ENCODE measurements at regions not wholly inside any gene's neighbourhood (a gene's known extent, or its start where the extent isn't known, plus 50 kb on each side); places are given as distances from the start of the nearest gene placed in this dataset.
A peak's percentile ranks its signal among the peaks of the same experiment; 100 is the strongest.

DNA sequence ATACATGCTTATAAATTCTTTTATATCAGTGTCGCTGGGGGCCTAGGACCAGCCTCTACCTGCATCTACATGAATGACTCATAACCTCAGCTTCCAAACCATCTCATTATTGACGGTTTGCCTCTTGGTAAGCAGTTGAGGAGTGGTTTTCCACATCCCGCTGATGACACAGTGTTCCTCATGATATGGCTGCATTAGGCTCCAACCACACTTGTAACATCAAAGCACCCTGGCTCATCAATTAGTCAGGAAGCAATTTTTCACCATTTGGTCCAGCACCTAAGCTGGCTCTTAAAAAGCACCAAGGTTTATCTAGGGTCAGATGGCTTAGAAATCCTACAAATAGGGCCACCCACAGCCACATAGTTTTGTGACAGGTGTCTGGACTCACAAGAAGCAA is 402.4 kb downstream of the ARHGEF28 start:
- DNase-seq (ENCODE audit: low read depth), result no peak

DNA sequence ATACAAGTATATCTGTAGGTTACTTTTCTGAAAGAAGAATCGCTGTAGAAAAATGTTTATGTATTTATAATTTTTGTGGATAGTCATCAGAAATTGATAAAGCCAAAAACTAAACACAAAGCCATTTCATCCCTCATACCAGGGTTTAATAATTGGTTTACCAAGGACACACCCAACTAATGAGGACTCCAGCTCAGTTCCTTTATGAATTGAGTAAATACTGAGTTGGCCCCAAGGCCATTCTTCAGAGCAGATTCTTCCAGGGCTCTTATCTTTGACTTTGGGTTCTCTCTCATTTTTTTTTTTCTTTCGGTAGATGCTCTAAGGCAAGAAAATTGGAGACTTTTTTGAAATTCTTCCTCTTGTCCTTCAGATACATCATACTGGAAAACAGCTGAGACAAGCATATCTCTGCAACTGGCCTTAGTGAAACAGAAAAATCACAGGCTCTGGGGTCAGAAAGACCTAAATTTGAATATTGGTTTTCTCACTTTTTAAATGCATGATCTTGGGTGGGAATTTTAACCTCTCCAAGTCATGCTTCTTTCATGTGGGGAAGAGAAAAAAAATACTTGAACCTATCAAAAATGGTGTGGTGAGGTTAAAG is 401.8 kb downstream of the ARHGEF28 start:
- DNase-seq (ENCODE audit: low read depth), result no peak

DNA sequence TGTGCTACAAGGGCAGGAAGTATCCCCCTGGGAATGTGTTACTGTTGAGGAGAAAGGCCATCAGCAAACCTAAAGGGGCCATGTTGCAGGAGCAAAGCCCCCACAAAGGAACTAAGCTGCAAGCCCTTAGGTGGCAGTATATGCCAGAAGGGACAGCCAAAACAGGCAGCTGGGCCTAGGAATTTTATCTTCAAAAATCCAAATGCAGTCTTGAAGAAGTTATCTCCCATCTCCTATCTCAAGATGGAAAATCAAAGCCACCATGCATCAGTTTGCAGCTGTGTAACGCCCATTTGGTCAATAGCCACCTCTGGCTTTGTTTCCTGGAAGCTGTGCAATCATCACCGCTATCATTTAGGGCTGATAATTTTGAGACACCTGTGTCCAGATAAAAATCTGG is 400.3 kb downstream of the ARHGEF28 start:
- DNase-seq (ENCODE audit: low read depth), result no peak

DNA sequence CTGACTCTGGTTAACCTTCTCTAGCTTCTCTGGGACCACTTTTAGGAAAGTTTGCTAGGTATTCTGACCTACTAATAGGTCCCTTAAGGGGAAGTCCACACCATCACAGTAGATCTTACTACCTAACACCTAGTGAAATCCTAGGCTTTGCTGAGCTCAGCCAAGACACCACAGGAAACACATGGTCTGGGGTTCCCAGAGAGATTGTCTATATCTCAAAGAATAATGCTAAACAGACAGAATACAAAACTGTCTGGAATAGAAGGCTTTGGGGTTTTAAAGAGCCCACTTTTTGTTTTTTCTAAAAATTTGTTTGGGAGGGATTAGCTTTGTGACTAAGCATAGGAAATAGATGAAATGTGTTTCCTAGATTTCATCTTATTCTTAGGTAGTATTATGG is 395.1 kb downstream of the ARHGEF28 start:
- no peak for DNase-seq (ENCODE audit: low read depth)

DNA sequence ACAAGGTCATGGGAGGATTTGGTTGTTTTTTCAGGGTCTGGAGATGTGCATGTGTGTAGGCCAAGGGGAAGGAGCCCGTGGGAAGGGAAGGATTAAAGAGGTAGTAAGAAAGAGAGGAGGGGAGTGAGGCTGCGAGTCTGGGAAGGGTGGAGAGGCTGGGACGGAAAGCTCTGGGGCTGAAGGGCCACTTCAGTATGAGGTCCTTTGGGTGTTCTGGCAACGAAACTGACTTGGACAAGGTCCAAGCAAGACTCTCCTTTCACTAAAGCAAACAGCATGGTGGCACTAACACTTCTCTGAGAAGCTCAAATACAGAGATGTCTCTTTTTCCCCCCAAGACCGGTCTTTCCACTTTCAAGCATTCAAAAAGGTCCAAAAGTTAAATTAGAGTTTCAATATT is 394.5 kb downstream of the ARHGEF28 start:
- no peak for DNase-seq (ENCODE audit: low read depth)

DNA sequence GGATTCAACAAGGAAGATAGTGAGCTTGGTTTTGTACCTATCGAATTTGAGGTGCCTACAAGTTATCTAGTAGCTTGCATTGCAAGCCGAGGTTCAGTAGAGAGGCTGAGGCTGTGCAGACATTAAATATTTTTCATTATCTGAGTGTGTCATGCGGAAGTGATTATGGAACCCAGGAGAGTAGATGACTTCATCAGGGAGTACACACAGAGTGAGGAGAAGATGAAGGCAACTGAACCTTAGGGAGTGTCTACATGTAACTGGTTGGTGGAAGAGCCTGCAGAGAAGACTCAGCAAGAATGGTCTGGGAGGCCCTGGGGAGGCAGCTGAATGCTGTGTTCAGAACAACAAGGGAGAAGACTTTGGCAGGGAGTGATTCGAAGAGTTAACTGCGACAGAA is 393.9 kb downstream of the ARHGEF28 start:
- DNase-seq (ENCODE audit: low read depth), result no peak

DNA sequence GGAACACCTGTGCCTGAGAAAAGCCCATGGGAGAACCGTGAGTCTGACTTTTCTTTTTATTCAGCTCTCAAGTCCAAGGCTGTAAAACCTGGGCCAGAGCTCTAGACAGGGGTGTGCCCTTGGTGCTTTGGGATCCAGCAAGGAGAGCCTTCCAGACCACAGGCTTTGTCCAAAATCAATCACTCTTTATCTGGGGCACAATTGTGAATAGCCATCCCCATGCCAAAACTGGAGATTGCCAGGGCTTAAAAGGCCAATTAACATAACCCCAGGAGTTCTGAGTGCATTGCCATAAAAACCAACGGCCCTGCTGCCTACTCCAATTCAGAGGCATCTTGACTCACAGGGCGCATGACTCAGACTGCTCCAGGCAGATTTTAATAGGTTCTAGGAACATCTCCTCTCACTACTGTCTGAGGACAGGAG is 391.8 kb downstream of the ARHGEF28 start:
- DNase-seq (ENCODE audit: low read depth), result peak; percentile 88

DNA sequence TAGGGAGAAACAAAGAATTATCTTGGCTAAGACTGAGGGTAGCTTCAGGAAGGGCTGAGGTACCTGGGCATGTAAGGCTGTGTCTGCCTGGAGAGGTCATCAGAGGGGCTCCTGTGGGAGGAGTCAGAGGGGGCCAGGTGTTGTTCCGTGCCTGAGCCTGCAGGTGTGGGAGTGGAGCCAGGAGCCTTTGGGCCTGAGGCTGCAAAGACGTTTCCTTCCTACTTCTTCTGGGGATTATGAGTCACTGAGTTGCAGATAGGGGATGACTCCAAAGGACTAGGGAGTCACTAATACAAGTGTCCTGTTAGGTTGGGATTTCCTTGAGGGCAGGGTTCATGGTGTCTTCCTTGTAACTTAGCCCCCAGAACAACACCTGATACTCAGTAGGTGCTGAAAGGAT is 391.1 kb downstream of the ARHGEF28 start:
- peak; percentile 50 for DNase-seq (ENCODE audit: low read depth)

DNA sequence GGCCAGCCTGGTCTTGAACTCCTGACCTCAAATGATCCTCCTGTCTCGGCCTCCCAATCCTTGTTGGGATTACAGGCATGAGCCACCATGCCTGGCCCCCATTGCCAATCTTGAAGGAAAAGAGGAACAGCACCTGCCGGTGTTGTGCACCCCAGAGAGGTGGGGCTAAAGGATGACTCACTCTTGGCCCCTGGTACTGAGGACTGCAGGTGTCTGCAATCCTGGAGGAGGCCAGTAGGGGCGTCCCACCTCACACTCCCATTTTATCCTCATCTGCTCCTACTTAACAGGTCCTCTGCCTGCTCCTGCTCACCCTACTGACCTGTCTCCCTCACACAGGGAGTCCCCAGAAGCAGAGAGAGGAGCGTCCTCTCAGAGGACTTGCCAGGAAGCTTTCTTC is 390.4 kb downstream of the ARHGEF28 start:
- no peak for DNase-seq (ENCODE audit: low read depth)

DNA sequence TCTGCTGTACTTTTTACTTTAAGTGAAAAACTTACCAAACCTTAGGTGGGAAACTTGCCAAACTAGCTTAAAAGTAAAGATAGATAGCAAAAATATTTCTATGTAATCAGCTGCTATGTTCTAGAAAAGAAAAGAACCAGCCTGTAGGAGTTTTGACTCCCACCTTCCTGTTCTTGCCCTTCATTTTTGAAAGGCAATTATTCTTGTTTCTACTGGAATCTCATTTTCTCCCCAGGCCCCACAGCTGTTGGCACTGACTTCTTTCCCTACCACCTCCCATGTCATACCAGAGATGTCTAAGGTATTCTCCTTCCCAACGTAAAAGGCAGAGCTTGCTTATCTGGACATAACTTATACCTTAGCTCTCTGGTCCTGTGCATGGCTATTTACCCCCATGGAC is 389.7 kb downstream of the ARHGEF28 start:
- DNase-seq (ENCODE audit: low read depth), result no peak

DNA sequence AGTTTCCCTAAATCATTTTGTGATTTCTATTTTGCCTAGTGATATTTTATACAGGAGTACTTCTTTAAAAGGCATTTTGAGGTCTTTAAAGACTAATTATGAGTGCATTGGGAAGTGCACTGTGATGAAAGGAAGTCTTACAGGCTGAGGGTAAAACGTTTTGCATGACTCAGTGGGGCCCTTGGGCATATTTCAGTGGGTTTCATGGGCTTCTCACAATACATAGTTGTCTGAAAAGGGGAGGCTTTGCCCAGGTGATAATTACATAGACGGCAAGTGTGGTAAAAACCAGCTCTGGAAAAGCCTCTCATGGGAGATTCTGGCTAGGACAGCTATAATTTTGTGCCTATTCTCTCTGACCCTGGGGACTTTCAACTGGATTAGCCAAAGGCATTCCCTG is 387.2 kb downstream of the ARHGEF28 start:
- no peak for DNase-seq (ENCODE audit: low read depth)

DNA sequence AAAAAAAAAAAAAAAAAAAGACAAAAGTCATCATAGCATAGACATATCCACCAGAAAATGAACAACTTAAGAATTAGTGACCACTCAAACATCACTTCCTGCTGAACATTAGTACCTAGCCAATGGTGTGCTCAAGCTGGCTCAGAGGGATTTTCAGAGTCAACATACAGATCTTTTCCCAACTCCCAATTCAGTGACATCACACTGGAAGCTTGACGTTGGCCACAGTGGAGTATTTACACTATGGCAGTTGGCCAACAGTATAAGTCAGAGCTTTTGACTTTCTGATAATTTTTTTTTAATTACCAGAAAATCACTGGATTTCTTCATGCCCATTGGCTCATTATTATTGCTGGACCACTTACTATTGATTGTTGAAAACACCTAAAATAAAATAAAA is 383.5 kb downstream of the ARHGEF28 start:
- DNase-seq (ENCODE audit: low read depth), result peak; percentile 14

DNA sequence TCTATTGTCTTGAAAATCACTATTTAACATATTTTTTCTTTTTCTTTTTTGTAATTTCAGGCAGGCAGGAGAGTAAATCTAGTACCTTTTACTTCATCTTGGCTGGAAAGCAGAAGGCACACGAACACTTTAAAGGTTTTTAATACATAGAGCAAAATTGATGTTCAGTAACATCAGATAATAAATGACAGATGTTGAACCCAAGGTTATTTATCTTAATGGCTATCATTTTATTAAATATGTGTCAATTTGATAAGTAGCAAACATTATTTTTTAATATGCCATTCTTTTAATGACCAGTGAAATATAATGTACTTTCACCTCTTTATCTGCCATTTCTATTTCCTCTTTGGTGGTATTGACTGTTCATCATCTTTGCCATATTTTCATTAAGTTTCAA is 381.2 kb downstream of the ARHGEF28 start:
- no peak for DNase-seq (ENCODE audit: low read depth)

DNA sequence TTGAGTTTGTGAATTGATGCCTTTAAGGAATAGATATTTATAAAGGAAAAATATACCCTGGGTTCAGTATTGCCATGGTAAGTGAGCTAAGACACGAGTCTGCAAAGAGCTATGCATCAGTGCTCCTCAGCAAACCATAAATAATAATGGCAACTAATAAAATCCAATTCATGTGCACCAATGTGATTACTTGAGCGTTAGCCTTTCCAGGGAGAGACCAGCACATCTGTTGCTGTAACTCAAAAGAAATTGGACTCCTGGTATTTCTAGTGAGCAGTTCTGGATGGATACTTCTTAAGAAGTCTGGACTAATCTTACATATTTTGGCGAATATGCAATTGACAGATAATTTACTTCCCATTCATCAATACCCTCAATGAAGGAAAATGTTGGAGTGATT is 373.3 kb downstream of the ARHGEF28 start:
- no peak for DNase-seq (ENCODE audit: low read depth)

DNA sequence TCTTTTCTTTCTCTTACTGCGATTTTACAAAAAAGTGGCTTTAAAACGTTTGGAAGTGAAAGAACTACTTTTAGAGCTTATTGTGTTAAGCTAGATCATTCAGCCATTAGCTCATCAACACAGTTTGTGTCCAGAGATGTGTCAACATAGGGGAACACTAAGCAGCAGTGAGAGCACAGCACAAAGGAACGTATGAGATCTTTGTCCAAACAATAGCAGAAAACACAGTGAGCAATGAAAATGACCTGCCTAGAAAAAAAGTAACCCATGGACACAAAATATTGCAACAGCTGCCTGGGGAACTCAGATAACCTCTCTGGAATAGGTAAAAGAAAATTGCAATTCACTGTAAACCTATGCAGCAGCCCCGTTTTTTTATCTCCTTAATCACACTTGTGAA is 372.5 kb downstream of the ARHGEF28 start:
- DNase-seq (ENCODE audit: low read depth), result no peak

DNA sequence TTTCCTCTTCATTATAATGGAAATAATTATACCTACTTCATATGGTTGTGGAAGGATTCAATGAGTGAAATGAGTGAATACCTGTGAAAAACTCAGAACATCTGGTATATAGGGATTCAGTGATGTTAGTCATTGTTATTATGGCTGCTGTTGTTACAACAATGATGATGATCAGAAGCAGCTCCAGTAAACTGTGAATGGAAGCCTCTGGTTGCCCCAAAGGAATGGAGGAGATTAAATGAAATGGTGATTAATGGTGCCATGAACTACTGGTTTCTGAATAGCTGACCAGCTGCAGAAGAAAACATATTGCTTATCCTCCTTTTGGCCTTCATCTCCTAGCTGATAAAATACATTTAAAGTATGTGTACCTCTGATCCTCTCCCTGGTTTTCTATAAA is 372.0 kb downstream of the ARHGEF28 start:
- no peak for DNase-seq (ENCODE audit: low read depth)

DNA sequence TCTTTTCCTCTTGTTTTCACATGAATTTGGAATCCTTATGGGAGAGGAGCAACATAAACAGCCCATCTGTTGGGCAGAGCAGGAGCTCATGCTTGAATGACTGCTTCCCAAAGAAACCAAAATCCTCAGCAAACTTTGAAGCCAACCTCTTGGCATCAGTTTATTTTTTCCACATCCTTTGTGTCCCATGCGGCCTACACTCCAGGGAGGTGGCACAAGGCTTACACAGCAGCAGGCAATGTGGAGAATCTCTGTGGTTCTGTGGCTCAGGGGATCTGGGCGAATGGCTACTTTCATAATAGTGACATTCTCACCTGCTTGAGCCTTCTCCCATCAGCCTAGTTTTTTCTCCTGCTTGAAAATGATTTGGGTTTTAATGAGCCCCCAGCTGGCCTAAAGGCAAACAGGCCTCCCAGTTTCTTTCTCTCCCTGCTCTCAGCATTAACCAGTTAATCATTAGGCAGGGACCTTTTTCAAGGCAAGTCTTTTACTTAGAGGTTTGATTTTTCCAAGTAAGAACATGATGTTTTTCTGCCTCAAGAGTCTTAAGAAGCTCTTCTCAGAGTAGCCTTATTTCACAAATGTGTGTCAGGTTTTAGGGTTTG is 370.3 kb downstream of the ARHGEF28 start:
- DNase-seq (ENCODE audit: low read depth), result no peak

DNA sequence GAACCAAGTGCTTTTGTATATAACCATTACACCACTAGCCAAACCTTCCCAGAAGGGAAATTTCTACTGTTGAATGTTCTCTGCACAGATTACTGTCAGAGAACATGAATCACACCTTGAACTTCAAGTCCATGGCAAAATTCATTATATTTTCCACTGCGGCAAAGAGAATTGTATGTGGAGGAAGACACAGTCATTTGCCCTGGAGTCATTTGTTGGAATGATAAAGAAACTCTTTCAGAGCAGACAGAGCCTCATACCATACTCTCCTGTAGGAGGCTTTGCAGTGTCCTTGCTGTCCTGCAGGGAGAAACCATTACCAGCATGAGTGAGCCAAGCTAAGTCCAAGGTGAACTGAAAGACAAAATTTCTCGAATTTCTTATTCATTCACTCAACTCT is 369.0 kb downstream of the ARHGEF28 start:
- DNase-seq (ENCODE audit: low read depth), result peak; percentile 41
